GM21423 (cell line): ENCODE measurements at regions not wholly inside any gene's neighbourhood (a gene's known extent, or its start where the extent isn't known, plus 50 kb on each side); places are given as distances from the start of the nearest gene placed in this dataset.
"Not testable (repeated sequence)": the region's sequence is repeated elsewhere in the genome, so short reads cannot be mapped to it uniquely, and the experiment has no call there.

Experiments used
- ATAC-seq: cut with Tn5 transposase; IDR thresholded peaks from one replicate; pipeline ENCODE4 v1.9.1; 2021; ENCODE audit warnings: mild to moderate bottlenecking, moderate library complexity; ENCODE audit not compliant: unreplicated experiment

DNA sequence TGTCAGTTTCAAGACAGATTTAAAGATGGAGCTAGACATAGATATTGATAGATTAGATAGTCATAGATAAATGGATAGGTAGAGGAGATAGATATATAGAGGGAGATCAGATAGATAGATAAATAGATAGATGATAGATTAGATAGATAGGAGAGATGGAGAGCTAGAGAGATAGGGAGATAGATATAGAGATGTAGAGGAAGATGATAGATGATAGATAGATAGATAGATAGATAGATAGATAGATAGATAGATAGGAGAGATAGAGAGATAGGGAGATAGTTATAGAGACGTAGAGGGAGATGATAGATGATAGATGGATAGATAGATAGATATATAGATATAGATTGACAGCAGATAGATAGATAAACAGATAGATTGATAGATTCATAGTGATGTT is 1038.8 kb upstream of the AUTS2 start:
- no peak for ATAC-seq

- no peak for ATAC-seq
Measured at GRCh38 chr7:68562323-68562899, 1035.9 kb upstream of the AUTS2 start.

- no peak for ATAC-seq
Measured at GRCh38 chr7:68564306-68565135, 1033.8 kb upstream of the AUTS2 start.

DNA sequence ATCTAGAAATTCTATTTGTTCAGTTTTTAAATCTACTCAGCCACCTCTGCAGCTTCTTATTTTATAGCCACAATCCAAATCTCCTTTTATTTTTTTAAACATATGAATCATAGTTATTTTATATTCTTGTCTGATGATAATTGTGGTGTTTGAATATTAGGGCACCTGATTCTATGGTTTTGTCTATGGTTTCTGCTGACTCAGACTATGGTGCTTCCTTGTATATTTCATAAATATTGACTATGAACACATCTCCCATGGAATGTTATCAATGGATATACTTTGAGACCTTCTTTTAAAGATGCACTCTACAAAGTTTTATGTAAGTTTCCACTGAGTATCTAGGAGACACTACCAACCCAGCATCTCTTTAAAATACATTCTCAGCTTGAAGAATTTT is 1027.0 kb upstream of the AUTS2 start:
- no peak for ATAC-seq

GRCh38 chr7:68573271-68574005 is 1024.8 kb upstream of the AUTS2 start:
- no peak for ATAC-seq

DNA sequence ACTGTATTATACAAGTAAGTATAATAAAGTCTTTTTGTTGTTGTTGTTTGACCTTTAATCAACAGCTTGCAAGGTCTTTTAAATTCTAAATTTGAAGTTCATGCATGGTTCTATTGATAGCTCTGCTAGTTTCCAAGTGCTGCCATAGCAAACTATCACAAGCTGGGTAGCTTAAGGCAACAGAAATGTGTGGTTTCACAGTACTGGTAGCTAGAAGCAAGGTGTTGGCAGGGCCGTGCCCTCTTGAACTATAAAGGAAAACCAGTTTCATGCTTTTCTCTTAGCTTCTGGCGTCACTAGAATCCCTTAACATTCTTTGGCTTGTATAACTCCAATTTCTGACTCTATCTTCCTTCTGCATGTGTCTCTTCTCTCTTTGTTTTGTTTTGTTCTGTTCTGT is 1021.9 kb upstream of the AUTS2 start:
- no peak for ATAC-seq

- no peak for ATAC-seq
Measured at GRCh38 chr7:68581417-68581816, 1016.9 kb upstream of the AUTS2 start.

DNA sequence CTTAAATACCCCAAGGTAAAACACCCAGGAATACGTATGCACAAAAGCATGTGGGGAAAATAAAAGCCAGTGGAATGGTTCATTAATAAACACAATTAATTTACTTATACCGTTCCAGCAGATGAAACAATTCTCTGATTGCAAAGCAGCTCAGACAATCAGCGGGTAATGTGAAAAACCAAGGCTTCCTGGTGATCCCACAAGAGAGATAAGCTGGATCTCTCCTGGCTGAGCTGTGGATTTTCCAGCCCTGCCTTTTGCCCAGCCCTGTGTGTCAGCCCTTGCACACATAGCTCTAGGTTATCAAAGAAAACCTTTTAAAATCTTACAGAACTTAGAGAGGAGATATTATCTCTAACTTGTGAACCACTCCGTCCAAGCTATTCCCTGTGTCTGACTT is 1010.7 kb upstream of the AUTS2 start:
- ATAC-seq = no peak

DNA sequence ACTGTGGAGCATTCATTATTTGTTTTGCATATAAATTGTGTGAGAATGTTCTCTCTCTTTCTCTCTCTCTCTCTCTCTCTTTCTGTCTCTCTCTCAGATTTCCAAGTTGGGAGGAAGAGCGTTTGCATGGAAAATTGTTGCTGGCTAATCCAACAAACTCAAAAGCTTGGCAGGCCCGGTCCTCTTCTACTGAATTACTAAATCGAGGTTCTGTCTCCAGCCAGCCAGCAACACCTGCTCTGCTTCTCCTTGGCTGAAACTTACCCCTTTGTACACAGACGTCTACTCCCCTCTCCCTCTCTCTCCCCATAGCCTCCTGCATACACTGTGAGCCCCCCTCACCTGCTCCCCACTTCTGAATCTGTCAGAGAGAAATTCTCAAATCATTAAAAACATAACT is 996.4 kb upstream of the AUTS2 start:
- no peak for ATAC-seq

GRCh38 chr7:68604541-68604940 is 993.7 kb upstream of the AUTS2 start:
- ATAC-seq = no peak

DNA sequence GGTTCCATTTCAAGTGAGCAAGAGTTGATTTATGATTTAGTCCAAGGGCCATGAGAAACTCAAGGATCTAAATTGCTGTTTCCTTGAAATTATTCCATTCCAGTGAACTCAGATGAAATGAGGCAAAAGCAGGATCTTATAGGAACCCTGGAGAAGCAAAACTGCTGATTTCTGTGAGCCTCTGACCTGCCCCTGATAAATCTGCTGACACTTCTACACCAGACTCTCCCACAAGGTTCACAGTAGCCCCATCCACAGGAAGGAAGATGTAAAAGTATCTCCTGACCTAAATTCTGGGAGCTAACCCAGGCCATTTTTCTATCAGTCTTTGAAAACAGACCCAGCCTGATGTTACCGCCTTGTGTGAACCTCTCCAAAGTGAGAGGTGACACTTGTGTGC is 987.6 kb upstream of the AUTS2 start:
- no peak for ATAC-seq

DNA sequence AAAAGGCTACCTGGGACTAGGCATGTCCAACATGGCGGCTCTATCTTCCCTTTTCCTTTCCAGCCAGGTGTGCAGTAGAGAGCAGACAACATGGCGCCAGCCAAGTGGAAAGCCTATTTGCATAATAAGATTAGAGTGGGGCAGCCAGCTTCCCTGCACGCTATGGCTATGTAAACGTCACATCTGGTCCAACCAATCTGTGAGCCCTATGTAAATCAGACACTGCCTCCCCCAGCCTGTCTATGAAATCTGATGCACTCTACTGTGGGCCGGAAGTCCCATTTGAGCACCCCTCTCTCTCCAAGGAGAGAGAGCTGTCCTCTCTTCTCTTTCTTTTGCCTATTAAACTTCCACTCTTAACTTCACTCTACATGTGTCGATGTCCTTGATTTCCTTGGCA is 984.9 kb upstream of the AUTS2 start:
- no peak for ATAC-seq

DNA sequence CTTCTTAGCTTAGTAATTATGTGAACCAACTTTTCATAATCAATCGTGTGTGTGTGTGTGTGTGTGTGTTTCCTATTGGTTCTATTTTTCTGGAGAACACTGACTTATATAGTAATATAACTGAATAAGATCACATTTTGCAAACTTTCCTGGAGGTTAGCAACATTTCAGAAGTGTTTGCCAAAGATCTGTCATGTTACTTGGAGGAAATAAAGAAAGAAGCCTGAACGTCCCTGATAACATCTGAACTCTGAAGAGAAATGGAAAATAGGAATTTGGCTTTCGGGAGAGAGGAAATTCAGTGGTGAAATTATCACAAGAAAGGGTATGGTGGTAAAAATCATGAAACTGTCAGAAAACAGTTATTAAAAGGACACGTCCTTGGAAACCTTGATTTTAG is 984.4 kb upstream of the AUTS2 start:
- ATAC-seq = no peak

- no peak for ATAC-seq
Measured at GRCh38 chr7:68619526-68619925, 978.7 kb upstream of the AUTS2 start.

GRCh38 chr7:68622500-68622899 is 975.8 kb upstream of the AUTS2 start:
- ATAC-seq = no peak

GRCh38 chr7:68623030-68623429 is 975.2 kb upstream of the AUTS2 start:
- no peak for ATAC-seq

GRCh38 chr7:68627247-68627864 is 970.9 kb upstream of the AUTS2 start:
- no peak for ATAC-seq

DNA sequence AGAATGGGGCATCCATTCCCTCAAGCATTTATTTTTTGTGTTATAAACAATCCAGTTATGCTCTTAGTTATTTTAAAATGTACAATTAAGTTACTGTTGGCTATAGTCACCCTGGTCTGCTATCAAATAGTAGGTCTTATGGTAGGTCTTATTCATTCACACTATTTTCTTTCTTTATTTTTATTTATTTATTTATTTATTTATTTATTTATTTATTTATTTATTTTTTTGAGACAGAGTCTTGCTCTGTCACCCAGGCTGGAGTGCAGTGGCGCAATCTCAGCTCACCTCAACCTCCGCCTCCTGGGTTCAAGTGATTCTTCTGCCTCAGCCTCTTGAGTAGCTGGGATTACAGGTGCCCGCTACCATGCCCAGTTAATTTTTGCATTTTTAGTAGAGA is 967.4 kb upstream of the AUTS2 start:
- ATAC-seq = not testable (repeated sequence)

- ATAC-seq = no peak
Measured at GRCh38 chr7:68640103-68640502, 958.2 kb upstream of the AUTS2 start.

DNA sequence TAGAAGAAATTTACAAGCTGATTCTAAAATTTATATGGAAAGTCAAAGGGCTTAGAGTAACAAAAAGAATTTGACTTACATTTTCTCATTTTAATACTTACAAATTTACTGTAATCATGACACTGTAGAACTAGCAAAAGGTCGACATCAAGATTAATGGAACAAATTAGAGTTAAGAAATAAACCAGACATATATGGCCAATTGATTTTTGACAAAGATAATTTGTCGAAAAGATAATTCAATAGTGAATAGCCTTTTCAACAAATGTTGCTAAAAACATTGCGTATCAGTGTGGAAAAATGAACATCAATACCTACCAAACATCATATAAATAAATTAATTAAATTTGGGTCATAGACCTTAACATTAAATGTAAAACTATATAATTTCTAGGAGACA is 955.5 kb upstream of the AUTS2 start:
- no peak for ATAC-seq

DNA sequence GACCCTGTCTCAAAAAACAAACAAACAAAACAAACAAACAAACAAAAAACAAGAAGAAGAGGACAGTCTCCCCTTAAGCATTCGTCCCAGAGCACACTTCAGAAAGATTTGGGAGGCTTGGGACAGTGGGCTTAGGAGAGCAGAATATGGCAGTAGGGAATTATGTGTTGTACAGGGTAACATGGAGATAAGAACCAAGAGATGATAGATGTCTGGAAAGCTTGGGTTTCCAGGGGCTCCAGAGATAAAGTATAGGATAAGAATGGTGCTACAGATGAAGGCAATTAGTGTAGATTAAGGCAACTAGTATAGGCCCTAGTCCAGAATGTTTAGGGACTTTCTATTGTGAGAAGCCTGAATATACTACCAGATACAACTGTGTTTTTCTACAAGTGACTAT is 934.9 kb upstream of the AUTS2 start:
- no peak for ATAC-seq

GRCh38 chr7:68671046-68671445 is 927.2 kb upstream of the AUTS2 start:
- no peak for ATAC-seq
